ENCODE measurements at regions not wholly inside any gene's neighbourhood (a gene's known extent, or its start where the extent isn't known, plus 50 kb on each side); places are given as distances from the start of the nearest gene placed in this dataset.

DNA sequence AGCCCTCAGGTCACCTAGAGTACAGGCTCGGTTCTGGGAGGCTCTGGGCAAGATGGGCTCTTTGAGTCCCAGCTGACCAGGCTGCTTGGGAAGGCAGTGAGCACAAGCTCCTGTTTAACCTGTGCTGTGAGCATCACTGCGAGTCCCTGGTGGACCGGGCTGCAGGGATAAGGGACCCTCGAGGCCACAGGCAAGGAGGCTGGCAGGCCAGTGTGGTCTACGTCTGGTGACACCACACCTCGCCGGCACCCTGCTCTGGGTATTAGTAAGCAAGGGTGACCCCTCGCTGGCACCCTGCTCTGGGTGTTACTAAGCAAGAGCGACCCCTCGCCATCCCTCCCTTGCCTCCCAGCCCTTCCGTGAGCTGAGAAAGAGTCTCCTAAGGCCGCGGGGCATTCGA is 125.9 kb upstream of the FOXD4L5 start:
- Histone ChIP-seq H3K4me3 (ENCODE audit: low read depth in 2 of 2, low read length in 1 of 2) (no peak overlapping the region), H3K9me3 (no peaks in the 10 kb centered on the region), H3K27me3 (ENCODE audit: insufficient read depth) (peaks cover 27% of the 10 kb centered on the region; the same call in 1 of the 2 replicates), H3K9ac (no peak overlapping the region), H3K4me2 (no peak overlapping the region), H2AFZ (ENCODE audit: low read depth) (no peak overlapping the region), H3K4me1 (ENCODE audit: control insufficient read depth in 1 of 2, insufficient read depth in 2 of 2, low read depth in 1 of 2, low read length in 1 of 2) (peaks cover 0 to 11% of the 10 kb centered on the region in 2 experiments; a peak in 1 of 4 replicates), H3K79me2 (ENCODE audit: insufficient read depth) (no peaks in the 10 kb centered on the region), H4K20me1 (ENCODE audit: insufficient read depth) (no peaks in the 10 kb centered on the region), H3K9me2 (no peaks in the 10 kb centered on the region), H3F3A (replicated peaks; ENCODE audit: insufficient read depth) (no peaks in the 10 kb centered on the region), H3K27ac (ENCODE audit: low read depth in 2 of 2, low read length in 1 of 2) (no peak overlapping the region), H3K36me3 (replicated peaks in 1 of 2; ENCODE audit: control insufficient read depth in 1 of 2, insufficient read depth in 2 of 2, low read length in 1 of 2) (no peaks in the 10 kb centered on the region)
- TF ChIP-seq, protein P1, sequence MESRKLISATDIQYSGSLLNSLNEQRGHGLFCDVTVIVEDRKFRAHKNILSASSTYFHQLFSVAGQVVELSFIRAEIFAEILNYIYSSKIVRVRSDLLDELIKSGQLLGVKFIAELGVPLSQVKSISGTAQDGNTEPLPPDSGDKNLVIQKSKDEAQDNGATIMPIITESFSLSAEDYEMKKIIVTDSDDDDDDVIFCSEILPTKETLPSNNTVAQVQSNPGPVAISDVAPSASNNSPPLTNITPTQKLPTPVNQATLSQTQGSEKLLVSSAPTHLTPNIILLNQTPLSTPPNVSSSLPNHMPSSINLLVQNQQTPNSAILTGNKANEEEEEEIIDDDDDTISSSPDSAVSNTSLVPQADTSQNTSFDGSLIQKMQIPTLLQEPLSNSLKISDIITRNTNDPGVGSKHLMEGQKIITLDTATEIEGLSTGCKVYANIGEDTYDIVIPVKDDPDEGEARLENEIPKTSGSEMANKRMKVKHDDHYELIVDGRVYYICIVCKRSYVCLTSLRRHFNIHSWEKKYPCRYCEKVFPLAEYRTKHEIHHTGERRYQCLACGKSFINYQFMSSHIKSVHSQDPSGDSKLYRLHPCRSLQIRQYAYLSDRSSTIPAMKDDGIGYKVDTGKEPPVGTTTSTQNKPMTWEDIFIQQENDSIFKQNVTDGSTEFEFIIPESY (IDR thresholded peaks at IDR 0.05; ENCODE audit: borderline replicate concordance, low read depth) = no peak
- TF ChIP-seq GABPA (IDR thresholded peaks at IDR 0.05; ENCODE audit: low read depth) = no peak
- TF ChIP-seq, protein P2, sequence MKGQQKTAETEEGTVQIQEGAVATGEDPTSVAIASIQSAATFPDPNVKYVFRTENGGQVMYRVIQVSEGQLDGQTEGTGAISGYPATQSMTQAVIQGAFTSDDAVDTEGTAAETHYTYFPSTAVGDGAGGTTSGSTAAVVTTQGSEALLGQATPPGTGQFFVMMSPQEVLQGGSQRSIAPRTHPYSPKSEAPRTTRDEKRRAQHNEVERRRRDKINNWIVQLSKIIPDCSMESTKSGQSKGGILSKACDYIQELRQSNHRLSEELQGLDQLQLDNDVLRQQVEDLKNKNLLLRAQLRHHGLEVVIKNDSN (IDR thresholded peaks at IDR 0.05; ENCODE audit: borderline replicate concordance, low read depth) = no peak
- TF ChIP-seq, protein P3, sequence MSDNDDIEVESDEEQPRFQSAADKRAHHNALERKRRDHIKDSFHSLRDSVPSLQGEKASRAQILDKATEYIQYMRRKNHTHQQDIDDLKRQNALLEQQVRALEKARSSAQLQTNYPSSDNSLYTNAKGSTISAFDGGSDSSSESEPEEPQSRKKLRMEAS (IDR thresholded peaks at IDR 0.05; ENCODE audit: low read depth) = no peak
- no peak for TF ChIP-seq TEAD4 (IDR thresholded peaks at IDR 0.05; ENCODE audit: borderline replicate concordance, insufficient read depth)
- TF ChIP-seq FOXJ3 (CRISPR knock-in tag; IDR thresholded peaks at IDR 0.05) = no peak
- no peak for TF ChIP-seq FOXM1 (IDR thresholded peaks at IDR 0.05; ENCODE audit: low read depth)
- TF ChIP-seq SIN3A (IDR thresholded peaks at IDR 0.05; ENCODE audit: borderline replicate concordance, low read depth, low read length) = no peak
- TF ChIP-seq, protein P4, sequence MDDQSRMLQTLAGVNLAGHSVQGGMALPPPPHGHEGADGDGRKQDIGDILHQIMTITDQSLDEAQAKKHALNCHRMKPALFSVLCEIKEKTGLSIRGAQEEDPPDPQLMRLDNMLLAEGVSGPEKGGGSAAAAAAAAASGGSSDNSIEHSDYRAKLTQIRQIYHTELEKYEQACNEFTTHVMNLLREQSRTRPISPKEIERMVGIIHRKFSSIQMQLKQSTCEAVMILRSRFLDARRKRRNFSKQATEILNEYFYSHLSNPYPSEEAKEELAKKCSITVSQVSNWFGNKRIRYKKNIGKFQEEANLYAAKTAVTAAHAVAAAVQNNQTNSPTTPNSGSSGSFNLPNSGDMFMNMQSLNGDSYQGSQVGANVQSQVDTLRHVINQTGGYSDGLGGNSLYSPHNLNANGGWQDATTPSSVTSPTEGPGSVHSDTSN (IDR thresholded peaks at IDR 0.05) = no peak
- TF ChIP-seq, protein P5, sequence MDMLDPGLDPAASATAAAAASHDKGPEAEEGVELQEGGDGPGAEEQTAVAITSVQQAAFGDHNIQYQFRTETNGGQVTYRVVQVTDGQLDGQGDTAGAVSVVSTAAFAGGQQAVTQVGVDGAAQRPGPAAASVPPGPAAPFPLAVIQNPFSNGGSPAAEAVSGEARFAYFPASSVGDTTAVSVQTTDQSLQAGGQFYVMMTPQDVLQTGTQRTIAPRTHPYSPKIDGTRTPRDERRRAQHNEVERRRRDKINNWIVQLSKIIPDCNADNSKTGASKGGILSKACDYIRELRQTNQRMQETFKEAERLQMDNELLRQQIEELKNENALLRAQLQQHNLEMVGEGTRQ (IDR thresholded peaks at IDR 0.05; ENCODE audit: borderline replicate concordance, low read depth, low read length) = no peak
- no peak for TF ChIP-seq RXRA (IDR thresholded peaks at IDR 0.05; ENCODE audit: borderline replicate concordance, low read depth)
- TF ChIP-seq NRF1 (IDR thresholded peaks at IDR 0.05; ENCODE audit: low read depth, low read length) = no peak
- no peak for TF ChIP-seq FOSL2 (IDR thresholded peaks at IDR 0.05; ENCODE audit: borderline replicate concordance, low read depth)
- 3% methylated on average over 13 of the region's 14 CpGs for WGBS (ENCODE audit: low lambda C conversion rate)
- CTCF ChIA-PET = no interaction called here
- DNase-seq = no peak
- POLR2A ChIA-PET = no interaction called here

Data from SK-N-SH (cell line).